Nucleus accumbens (tissue), 56 donors: ENCODE measurements at regions not wholly inside any gene's neighbourhood (a gene's known extent, or its start where the extent isn't known, plus 50 kb on each side); places are given as distances from the start of the nearest gene placed in this dataset.
A peak's percentile ranks its signal among the peaks of the same experiment; 100 is the strongest.

Source experiments
- DNase-seq, 56 donors: peaks; one replicate each; lab custom pipeline; 2025; lab: John Stamatoyannopoulos, UW

GRCh38 chr10:47077386-47077785, 166.2 kb downstream of the PTPN20 start:
- DNase-seq: no peak

- no peak for DNase-seq
Measured at GRCh38 chr10:47077941-47078340, 166.7 kb downstream of the PTPN20 start.

- DNase-seq: no peak
Measured at GRCh38 chr10:47078393-47079203, 167.4 kb downstream of the PTPN20 start.

DNA sequence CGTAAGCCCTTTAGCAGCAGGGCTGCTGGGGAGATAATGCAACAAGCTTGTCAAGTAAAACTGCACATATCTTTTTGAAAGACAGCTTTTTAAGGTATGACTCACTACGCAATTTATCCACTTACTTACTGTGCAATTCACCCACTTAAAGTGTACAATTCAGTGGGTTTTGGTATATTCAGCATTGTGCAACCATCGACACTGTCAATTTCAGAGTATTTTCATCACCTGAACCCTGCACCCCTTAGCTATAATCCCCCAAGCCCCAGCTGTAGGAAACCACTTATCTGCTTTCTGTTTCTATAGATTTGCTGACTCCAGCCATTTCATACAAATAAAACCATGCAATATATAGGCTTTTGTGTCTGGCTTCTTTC, 168.0 kb downstream of the PTPN20 start:
- DNase-seq: no peak

DNA sequence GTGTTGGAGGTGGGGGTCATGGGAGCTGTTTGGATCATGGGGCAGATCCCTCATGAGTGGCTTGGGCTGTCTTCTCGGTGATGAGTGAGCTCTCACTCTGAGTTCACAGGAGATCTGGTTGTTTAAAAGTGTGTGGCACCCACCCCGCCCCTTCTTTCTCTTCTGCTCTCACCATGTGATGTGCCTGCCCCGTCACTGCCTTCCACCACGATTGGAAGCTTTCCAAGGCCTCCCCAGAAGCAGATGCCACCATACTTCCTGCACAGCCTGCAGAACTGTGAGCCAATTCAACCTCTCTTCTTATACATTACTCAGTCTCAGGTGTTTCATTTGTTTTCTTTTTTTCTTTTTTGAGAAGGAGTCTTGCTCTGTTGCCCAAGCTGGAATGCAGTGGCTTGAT, 170.0 kb downstream of the PTPN20 start:
- DNase-seq: no peak

DNA sequence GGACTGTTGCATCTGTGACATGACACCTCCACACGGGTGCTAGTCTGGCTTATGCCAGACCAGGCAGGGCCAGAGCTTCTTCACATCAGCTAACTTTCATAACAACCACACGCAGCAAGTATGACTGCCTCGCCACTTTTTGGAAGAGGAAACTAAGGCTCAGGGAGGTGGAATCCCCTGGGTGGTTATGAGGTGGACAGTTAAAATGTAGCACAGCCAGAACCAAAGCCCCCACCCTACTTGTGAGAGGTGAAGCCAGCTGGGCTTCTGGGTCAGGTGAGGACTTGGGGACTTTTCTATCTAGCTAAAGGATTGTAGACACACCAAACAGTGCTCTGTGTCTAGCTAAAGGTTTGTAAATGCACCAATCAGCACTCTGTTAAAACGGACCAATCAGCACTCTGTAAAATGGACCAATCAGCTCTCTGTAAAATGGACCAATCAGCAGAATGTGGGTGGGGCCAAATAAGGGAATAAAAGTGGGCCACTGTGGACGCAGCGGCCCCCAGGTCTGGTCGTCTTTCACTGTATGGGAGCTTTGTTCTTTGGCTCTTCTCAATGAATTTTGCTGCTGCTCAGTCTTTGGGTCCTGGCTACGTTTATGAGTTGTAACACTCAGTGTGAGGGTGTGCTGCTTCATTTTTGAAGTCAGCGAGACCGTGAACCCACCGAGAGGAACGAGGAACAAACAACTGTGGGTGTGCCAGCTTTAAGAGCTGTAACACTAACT, 171.0 kb downstream of the PTPN20 start:
- DNase-seq: no peak

GRCh38 chr10:47087667-47088066, 176.4 kb downstream of the PTPN20 start:
- DNase-seq: no peak

GRCh38 chr10:47088656-47089354, 177.6 kb downstream of the PTPN20 start:
- DNase-seq: peak in 1 of 56 donors; percentile 9

DNA sequence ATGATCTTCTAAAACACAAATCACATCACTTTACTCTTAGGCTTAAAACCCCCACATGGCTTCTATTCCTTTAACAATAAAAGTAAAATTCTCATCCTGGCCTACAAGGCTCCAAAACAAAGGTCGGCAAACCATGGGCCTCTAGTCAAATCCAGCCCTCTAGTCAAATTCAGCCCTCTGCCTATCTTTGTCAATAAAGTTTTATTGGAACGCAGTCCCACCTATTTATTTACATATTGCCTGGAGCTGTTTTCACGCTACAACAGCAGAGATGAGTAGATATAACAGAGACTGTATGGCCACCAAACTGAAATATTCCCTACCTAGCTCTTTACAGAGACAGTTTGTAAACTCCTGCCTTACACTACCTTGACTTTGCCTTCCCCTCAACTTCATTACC, 178.8 kb downstream of the PTPN20 start:
- no peak for DNase-seq

- peak in 1 of 56 donors; percentile 3 for DNase-seq
Measured at GRCh38 chr10:47090903-47091302, 179.7 kb downstream of the PTPN20 start.

DNA sequence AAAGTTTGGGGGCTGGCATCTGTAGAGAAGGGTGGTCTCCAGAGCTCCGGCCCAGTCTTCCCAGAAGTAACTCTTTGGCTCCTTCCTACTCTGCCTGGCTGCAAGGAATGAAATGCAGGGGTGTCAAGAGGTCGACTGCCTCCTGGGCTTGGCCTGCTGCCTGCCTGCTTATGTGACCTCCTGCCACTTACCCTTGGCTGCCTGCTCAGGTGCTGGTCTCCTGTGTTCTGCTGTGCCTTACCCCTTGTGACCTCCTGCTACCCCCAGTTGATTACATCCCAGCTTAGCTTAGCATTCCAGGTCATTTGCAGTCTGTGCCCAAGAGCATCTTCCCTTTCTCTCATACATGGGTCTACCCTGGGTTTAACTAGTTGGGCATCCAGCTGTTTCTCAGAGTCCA, 180.2 kb downstream of the PTPN20 start:
- DNase-seq: no peak

GRCh38 chr10:47092376-47092775, 181.1 kb downstream of the PTPN20 start:
- DNase-seq: no peak

DNA sequence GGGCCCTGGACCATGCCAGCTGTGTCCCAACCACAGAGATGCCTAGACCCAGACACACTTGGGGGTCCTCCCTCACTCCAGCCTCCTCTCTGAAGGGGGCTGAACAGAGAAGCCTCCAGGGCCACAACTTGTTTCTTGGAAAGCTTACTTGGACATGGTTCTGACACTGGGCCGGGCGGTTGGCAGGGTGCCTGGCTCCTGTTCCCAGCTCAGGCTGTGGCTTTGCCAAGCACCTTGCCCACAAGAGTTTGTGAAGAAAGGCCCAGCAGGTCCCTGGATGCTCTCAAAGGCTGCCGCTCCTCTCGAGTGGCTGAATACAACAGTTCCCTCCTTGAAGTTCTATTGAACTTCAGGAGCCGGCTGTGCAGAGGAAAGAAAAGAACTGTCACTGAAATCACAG, 181.6 kb downstream of the PTPN20 start:
- DNase-seq: peak in 20 of 56 donors; percentile 4 to 77 (median 22)

DNA sequence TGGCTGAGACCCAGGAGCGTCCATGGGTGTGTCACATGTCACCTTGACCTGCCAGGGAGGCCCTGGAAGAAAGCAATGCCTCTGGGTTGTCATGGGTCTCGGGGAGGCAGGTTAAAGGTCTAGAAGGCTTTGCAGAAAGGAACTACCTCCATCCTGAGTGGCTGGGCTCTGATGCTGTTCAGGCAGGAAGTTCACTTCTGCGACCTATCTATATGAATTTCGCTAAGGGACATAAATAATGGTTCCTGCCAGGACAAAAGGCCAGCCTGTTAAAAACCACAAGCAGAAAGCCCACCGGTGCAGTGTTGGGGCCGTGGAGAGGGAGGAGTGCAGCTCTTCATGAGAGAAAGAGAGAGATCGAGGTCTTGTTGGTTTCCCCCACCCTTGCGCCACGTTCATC, 182.9 kb downstream of the PTPN20 start:
- no peak for DNase-seq

GRCh38 chr10:47094636-47095035, 183.4 kb downstream of the PTPN20 start:
- DNase-seq: no peak

DNA sequence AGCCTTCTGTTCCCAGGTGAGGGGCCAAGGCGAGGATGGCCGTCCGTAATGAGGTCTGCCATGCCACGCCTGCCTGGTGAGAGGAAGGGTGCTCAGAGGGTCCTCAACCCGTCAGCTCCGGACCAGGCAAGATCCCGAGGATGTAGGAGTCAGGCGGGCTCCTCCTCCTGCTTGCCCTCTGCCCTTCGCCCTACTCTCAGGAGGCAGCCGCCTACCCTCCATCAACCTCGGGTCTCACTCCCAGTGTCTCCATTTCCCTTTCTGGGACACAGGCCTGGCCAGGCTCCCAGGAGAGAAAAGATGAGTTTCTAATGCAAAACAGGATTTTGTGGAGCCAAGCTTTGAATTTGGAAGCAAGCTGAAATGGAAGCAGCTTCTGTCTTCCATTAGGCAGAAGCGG, 184.0 kb downstream of the PTPN20 start:
- no peak for DNase-seq

DNA sequence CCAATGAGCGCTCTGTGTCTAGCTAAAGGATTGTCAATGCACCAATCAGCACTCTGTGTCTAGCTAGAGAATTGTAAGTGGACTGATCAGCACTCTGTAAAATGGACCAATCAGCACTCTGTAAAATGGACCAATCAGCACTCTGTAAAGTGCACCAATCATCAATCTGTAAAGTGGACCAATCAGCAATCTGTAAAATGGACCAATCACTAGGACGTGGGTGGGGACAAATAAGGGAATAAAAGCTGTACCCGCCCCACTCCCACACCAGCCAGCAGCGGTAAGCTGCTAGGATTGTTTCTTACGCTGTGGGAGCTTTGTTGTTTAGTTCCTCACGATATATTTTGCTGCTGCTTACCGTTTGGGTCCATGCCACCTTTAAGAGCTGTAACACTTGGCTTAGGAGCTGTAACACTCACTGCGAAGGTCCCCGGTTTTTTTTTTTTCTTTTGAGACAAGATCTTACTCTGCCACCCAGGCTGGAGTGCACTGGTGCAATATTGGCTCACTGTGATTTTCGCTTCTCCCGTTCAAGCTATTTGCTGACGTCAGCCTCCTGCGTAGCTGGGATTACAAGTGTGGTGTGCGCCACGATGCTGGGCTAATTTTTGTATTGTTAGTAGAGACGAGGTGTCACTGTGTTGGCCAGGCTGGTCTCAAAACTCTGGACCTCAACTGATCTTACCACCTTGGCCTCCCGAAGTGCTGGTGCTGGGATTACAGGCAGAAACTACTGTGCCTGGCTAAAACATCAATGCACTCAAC, 184.8 kb downstream of the PTPN20 start:
- DNase-seq: no peak

DNA sequence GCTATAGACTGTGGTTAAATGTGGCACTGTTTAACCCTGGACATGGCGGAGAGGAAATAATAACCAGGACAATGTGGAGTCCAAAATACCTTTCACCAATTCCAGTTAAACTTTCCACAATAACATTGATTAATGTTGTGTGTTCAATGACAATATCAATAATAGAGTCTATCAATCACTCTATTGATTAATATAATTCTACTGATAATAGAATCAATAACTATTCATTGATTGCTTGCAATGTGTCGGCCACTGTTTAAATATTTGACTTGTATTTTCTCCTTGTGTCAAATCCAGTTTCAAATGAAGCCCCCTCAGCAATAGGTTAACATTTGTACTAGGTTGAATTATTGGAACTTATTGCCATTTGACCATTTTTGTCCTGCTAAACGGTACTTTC, 187.0 kb downstream of the PTPN20 start:
- no peak for DNase-seq

- DNase-seq: no peak
Measured at GRCh38 chr10:47098964-47099363, 187.7 kb downstream of the PTPN20 start.

GRCh38 chr10:47099474-47099873, 188.2 kb downstream of the PTPN20 start:
- DNase-seq: no peak

DNA sequence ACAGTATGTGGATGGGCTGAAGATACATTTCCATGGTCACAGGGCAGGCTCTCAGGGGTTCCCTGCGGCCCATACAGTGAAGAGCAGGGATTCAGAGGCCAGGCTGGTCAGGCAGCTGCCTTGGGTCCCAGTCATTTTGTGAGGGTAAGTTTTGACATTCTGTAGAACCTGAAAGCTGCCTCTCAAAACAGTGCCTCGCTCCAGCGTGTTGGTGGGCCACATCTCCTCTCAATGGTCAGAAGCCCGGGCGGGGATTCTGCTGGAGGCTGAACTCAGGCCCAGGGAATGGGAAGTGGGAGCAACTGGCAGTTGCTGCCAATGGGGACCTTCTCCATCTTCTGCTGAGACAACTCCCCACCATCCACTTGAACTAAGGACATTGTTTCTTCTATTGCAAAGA, 190.0 kb downstream of the PTPN20 start:
- DNase-seq: no peak
